ENCODE measurements at regions not wholly inside any gene's neighbourhood (a gene's known extent, or its start where the extent isn't known, plus 50 kb on each side); places are given as distances from the start of the nearest gene placed in this dataset.
"Not testable (repeated sequence)": the region's sequence is repeated elsewhere in the genome, so short reads cannot be mapped to it uniquely, and the experiment has no call there.

DNA sequence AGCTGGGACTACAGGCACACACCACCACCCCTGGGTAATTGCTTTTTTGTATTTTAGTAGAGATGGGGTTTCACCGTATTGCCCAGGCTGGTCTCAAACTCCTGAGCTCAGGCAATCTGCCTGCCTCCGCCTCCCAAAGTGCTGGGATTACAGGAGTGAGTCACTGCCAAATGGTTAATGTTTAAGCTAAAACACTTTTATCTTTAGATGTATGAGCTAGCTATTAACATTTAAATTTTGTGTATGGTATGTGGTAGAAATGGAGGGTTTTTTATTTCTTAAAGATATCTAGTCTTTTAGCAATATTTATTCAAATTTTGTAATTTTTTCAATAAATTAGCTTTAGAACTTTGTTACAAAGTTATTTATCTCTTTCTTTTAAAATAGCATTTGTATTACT, 1659.8 kb upstream of the ADGRL3 start:
- Histone ChIP-seq H3K4me1 (ENCODE audit: insufficient read depth, low read length) (no peaks in the 10 kb centered on the region), H3K9me3 (ENCODE audit: low read depth, low read length) (no peaks in the 10 kb centered on the region), H3K4me3 (ENCODE audit: low read length) (no peak overlapping the region), H3K27me3 (ENCODE audit: insufficient read depth, low read length) (no peaks in the 10 kb centered on the region)

DNA sequence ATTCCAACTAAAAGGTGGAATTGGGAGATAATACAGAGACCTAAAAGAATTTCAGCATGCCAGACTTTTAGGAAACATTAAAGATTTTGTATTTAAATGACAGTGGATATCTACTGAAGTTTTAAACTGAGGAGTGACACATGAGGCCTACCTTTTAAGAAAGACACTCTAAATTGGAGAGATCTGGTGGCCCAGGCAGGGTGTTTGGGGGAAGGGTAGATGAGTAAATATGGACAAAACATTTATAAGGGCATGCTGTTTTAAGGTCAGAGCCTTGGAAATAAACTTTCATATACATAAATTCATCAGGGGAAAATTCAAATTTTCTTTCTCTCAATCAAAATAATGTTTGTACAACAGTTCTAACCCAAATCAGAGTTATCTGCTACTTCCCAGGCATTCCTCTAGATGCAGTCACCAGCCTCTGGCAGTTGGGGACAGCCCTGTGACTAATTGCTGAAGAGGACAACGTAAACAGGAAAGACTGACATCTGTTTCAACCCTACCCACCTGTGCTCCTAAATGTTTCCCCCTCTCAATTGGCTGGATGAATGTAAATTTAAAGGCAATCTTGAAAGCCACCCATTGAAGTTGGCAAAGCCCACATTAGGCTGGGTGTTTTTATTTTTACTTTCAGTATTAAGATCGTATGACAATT, 1646.9 kb upstream of the ADGRL3 start:
- Histone ChIP-seq H3K27me3 (ENCODE audit: insufficient read depth, low read length) (no peaks in the 10 kb centered on the region), H3K4me1 (ENCODE audit: insufficient read depth, low read length) (no peaks in the 10 kb centered on the region), H3K9me3 (ENCODE audit: low read depth, low read length) (no peaks in the 10 kb centered on the region), H3K4me3 (ENCODE audit: low read length) (no peak overlapping the region)

DNA sequence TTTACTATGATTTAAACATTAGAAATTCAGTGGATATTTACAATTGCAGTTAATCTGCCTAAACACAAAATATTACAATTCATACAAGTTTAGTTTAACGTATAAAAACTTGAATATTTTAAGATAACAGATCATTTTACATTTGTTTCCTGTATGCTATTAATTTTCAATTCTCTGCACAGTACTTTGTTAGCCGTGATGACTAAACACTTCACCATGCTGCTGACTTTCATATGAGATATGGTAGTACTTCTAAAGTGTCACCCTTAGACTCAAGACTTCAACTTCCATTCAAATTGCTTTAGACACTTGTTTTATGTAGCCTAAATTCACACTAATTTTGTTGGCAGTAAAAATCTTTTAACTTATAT, 1646.4 kb upstream of the ADGRL3 start:
- Histone ChIP-seq H3K4me1 (ENCODE audit: insufficient read depth, low read length) (no peaks in the 10 kb centered on the region), H3K9me3 (ENCODE audit: low read depth, low read length) (no peaks in the 10 kb centered on the region), H3K4me3 (ENCODE audit: low read length) (no peak overlapping the region), H3K27me3 (ENCODE audit: insufficient read depth, low read length) (no peaks in the 10 kb centered on the region)

DNA sequence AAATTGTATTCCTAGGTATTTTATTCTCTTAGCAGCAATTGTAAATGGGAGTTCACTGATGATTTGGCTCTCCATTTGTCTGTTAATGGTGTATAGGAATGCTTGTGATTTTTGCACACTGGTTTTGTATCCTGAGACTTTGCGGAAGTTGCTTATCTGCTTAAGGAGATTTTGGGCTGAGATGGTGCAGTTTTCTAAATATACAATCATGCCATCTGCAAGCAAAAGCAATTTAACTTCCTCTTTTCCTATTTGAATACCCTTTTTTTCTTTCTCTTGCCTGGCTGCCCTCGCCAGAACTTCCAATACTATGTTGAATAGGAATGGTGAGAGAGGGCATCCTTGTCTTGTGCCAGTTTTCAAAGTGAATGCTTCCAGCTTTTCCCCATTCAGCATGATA, 1643.9 kb upstream of the ADGRL3 start:
- not testable (repeated sequence) for H3K4me3 ChIP-seq (ENCODE audit: low read length); H3K4me1 ChIP-seq (ENCODE audit: insufficient read depth, low read length); H3K9me3 ChIP-seq (ENCODE audit: low read depth, low read length); H3K27me3 ChIP-seq (ENCODE audit: insufficient read depth, low read length)

DNA sequence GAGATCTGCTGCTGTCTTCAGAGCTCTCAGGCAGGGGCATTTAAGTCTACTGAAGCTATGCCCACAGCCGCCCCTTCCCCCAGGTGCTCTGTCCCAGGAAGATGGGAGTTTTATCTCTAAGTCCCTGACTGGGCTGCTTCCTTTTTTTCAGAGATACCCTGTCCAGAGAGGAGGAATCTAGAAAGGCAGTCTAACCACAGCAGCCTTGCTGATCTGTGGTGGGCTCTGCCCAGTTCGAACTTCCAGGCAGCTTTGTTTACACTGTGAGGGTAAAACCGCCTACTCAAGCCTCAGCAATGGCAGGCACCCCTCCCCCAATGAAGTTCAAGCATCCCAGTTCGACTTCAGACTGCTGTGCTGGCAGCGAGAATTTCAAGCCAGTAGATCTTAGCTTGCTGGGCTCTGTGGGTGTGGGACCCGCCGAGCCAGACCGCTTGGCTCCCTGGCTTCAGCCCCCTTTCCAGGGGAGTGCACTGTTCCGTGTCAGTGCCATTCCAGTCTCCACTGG, 1639.9 kb upstream of the ADGRL3 start:
- not testable (repeated sequence) for H3K4me1 ChIP-seq (ENCODE audit: insufficient read depth, low read length); H3K27me3 ChIP-seq (ENCODE audit: insufficient read depth, low read length); H3K9me3 ChIP-seq (ENCODE audit: low read depth, low read length); H3K4me3 ChIP-seq (ENCODE audit: low read length)

DNA sequence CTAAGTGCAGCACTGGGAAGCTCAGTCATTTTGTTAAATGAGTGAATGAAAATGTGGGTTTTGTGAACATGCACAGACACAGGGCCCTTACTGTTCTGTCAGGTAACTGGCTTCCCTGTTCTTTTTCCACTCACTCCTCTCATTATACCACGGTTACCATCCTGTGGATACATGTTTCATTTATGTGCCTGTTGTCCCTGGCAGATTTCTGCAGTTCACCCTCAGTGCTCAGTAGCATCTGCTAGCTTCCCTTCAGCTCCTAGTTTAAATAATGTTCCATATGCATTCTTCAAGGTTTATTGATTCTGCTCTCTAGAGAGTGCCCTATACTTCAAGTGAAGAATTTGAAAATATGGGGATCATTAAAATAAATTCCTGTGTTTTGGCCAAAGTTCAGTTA, 1634.3 kb upstream of the ADGRL3 start:
- no peaks in the 10 kb centered on the region for H3K27me3 ChIP-seq (ENCODE audit: insufficient read depth, low read length)
- no peak overlapping the region for H3K4me3 ChIP-seq (ENCODE audit: low read length)
- H3K4me1 ChIP-seq (ENCODE audit: insufficient read depth, low read length), result no peaks in the 10 kb centered on the region
- H3K9me3 ChIP-seq (ENCODE audit: low read depth, low read length), result no peaks in the 10 kb centered on the region

DNA sequence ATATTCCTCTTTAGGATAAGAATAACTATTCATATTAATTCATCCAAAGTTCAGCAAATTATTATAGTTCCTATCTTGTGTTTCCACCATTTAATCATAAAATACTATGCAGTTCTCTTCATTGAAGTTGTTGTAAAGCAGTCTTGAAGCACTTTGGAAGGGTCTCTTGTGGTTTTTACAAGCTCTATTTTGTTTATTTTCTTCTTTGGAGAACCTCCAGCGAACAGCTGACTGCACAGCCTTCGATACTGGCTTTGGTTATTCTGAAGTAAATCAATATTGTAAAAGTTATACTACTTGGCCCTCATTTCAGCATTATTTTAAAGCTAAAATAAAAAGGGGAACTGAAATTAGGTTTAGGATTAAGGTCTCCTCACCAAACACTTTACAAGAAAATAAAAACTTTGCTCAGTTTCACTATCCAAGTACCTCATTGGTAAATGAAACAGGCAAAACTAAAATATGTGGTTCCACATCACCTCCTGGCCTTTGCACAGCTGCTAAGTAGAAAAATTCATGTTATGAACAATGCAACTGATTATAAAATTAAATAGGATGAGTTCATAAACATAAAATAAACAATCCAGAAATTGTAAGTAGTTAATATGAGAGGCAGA, 1629.2 kb upstream of the ADGRL3 start:
- no peaks in the 10 kb centered on the region for H3K9me3 ChIP-seq (ENCODE audit: low read depth, low read length)
- H3K27me3 ChIP-seq (ENCODE audit: insufficient read depth, low read length), result no peaks in the 10 kb centered on the region
- H3K4me3 ChIP-seq (ENCODE audit: low read length), result no peak overlapping the region
- no peaks in the 10 kb centered on the region for H3K4me1 ChIP-seq (ENCODE audit: insufficient read depth, low read length)

DNA sequence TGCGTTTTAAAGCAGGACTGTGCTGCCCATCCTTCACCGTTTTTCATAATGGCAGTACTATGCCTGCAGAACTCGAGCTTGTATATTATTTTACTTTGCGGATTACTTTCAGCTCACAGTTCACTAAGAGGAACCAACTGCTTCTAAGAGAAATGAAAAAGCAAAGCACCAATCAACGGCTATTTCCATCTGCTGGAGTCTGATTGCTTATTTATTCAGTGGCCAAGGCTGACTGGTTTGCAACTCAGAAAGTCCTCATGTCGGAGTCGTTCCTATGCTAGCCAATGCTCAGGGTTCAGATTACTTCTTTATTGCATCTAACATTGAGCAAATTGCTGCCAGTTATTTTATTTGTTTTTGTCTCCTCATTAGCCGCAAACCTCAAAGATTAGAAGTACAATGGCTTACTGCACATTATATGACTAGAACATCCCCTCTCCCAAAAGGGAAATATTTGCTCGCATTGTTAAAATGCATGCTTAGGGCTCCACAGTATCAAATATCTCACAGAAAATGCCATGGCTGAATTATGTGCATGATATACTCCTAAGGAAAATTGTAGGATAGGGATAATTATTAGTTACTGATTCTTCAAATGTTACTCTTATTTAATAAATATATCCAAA, 1628.2 kb upstream of the ADGRL3 start:
- H3K4me3 ChIP-seq (ENCODE audit: low read length), result no peak overlapping the region
- H3K9me3 ChIP-seq (ENCODE audit: low read depth, low read length), result peaks cover 3% of the 10 kb centered on the region
- no peaks in the 10 kb centered on the region for H3K4me1 ChIP-seq (ENCODE audit: insufficient read depth, low read length)
- no peaks in the 10 kb centered on the region for H3K27me3 ChIP-seq (ENCODE audit: insufficient read depth, low read length)

DNA sequence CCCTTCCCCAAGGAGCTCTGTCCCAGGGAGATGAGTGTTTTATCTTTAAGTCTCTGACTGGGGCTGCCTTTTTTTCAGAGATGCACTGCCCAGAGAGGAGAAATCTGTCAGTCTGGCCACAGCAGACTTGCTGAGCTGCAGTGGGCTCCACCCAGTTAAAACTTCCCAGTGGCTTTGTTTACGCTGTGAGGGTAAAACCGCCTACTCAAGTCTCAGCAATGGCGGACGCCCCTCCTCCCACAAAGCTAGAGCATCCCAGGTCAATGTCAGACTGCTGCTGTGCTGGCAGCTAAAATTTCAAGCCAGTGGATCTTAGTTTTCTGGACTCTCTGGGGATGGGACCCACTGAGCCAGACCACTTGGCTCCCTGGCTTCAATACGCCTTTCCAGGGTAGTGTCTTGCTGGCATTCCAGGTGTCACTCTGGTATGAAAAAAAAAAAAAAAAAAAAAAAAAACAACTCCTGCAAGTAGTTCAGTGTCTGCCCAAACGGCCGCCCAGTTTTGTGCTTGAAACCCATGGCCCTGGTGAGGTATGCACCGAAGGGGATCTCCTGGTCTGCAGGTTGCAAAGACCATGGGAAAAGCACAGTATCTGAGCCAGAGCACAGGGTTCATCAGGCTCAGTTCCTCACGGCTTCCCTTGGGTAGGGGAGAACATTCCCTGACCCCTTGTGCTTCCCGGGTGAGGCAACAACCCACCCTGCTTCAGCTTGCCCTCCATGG, 1616.1 kb upstream of the ADGRL3 start:
- Histone ChIP-seq H3K4me1 (ENCODE audit: insufficient read depth, low read length) (no peaks in the 10 kb centered on the region), H3K4me3 (ENCODE audit: low read length) (no peak overlapping the region), H3K9me3 (ENCODE audit: low read depth, low read length) (no peaks in the 10 kb centered on the region), H3K27me3 (ENCODE audit: insufficient read depth, low read length) (no peaks in the 10 kb centered on the region)

DNA sequence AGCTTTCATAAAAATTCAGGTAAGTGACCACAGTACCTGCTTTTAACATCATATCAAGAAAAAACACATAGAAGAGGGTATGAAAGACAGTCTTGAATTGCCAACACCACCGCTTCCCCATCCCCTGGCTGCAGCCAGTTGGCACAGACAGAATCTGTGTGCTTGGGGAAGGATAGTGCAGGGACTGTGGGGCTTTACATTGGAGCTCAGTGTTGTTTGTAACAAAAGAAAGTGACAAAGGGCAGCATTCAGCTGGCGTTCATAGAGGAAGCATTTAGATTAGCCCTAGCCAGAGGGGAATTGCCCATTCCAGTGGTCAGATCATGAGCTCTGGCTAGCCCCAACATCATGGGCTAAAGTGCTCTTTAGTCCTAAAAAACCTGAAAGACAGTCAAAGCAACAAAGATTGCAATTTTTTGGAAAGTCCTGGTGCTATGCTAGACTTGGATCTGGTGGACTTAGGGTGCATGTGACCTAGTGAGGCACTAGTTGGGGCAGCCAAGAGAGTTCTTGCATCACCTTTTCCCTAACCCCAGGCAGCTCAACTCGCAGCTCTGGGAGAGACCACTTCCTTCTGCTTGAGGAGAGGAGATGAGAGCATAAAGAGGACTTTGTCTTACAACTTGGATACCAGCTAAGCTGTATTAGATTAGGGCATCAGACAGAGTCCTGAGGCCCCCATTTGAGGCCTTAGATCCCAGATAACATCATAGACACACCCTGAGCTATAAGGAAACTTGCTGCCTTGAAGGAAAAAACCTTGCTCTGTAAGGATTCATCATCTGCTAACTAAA, 1602.4 kb upstream of the ADGRL3 start:
- Histone ChIP-seq H3K4me1 (ENCODE audit: insufficient read depth, low read length) (no peaks in the 10 kb centered on the region), H3K4me3 (ENCODE audit: low read length) (no peak overlapping the region), H3K27me3 (ENCODE audit: insufficient read depth, low read length) (no peaks in the 10 kb centered on the region), H3K9me3 (ENCODE audit: low read depth, low read length) (no peaks in the 10 kb centered on the region)

DNA sequence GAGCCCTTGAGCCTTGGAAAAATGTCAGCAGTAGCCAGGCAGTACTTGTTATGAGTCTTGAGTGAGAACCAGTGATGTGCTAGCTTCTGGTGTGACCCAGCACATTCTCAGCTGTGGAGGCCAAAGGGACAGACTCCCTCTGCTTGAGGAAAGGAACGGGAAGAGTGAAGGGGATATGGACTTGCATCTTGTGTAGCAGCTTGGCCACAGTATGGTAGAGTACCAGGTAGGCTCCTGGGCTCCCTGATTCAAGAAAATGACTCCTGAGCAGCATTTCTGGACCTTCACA, 1601.9 kb upstream of the ADGRL3 start:
- H3K4me1 ChIP-seq (ENCODE audit: insufficient read depth, low read length), result no peaks in the 10 kb centered on the region
- no peaks in the 10 kb centered on the region for H3K9me3 ChIP-seq (ENCODE audit: low read depth, low read length)
- no peak overlapping the region for H3K4me3 ChIP-seq (ENCODE audit: low read length)
- H3K27me3 ChIP-seq (ENCODE audit: insufficient read depth, low read length), result no peaks in the 10 kb centered on the region

DNA sequence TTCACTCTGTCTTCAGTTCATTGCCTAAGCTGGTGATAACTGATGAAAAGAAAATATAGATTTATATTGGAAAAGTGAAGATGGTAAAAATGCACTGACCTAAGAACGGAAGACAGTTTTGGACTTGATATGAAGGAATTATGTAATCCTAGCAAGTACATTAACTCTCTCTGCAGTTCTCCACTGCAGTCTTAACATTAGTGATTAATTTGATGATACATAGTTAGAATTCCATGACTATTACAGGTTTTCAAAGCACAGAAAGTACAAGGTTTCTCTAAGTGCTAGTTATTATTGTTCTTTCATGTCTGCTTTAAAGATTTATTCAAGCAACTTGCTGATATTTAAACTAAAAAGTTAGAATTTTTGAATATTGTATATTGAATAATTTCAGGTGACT, 1591.7 kb upstream of the ADGRL3 start:
- no peaks in the 10 kb centered on the region for H3K9me3 ChIP-seq (ENCODE audit: low read depth, low read length)

DNA sequence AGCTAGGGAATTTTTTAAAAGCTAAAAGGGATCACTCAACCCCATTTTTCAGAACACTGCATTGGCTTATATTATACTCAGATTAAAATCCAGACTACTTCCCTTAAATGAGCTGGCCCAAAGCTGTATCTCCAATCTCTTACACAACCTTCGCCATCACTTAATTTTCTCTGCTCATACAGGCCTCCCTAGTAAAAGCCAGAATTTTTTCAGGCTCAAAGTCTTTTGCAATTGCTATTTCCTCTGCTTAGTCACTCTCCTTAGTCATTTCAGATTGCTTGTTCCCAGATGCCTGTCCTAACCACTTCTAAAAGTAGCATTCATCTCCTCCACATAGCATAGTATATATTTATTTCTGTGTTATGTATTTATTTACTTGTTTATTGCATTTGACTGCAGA, 1587.9 kb upstream of the ADGRL3 start:
- H3K4me1 ChIP-seq (ENCODE audit: insufficient read depth, low read length), result no peaks in the 10 kb centered on the region
- H3K27me3 ChIP-seq (ENCODE audit: insufficient read depth, low read length), result no peaks in the 10 kb centered on the region
- no peaks in the 10 kb centered on the region for H3K9me3 ChIP-seq (ENCODE audit: low read depth, low read length)
- H3K4me3 ChIP-seq (ENCODE audit: low read length), result no peak overlapping the region

More for the DNA sequence above, 1591.7 kb upstream of the ADGRL3 start:
- Histone ChIP-seq H3K4me3 (ENCODE audit: low read length) (no peak overlapping the region), H3K27me3 (ENCODE audit: insufficient read depth, low read length) (no peaks in the 10 kb centered on the region), H3K4me1 (ENCODE audit: insufficient read depth, low read length) (no peaks in the 10 kb centered on the region)

DNA sequence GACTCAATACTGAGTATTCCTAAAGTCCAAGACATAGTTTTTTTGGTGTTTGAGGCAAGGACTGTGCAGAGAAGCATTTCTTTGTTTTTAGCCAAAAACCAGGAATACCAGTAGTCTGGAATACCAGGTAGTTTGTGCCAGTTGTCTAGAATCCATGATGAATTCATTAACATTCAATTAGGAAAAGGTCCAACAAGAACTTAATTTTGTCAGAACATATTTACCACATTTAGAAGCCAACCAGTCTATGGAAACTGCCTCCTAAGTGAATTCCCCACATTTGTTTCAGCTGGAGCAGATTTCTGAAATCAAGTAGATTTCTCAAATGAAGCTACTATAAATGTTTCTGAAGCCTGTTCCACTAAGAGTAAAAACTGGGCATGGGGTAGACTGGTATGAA, 1584.8 kb upstream of the ADGRL3 start:
- no peaks in the 10 kb centered on the region for H3K4me1 ChIP-seq (ENCODE audit: insufficient read depth, low read length)
- H3K9me3 ChIP-seq (ENCODE audit: low read depth, low read length), result no peaks in the 10 kb centered on the region
- H3K4me3 ChIP-seq (ENCODE audit: low read length), result no peak overlapping the region
- no peaks in the 10 kb centered on the region for H3K27me3 ChIP-seq (ENCODE audit: insufficient read depth, low read length)

DNA sequence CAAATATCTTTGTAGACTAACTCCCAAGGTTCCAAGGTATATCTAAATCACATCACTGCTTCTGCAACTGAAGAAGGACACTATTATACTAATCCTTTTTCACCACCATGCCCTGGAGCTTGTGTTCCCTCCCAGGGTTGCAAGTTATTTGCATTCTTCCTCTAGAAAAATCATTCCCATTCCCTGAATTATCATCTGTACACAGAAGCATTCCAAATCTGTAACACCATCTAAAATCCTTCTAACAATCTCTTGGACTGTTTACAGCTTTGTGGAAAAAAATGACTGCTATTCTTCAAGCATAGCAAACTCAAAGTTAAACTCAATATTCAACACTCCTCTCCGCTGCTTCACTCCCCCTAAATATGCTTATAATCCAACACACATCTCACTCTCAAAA, 1570.8 kb upstream of the ADGRL3 start:
- Histone ChIP-seq H3K9me3 (ENCODE audit: low read depth, low read length) (no peaks in the 10 kb centered on the region), H3K4me1 (ENCODE audit: insufficient read depth, low read length) (no peaks in the 10 kb centered on the region), H3K27me3 (ENCODE audit: insufficient read depth, low read length) (no peaks in the 10 kb centered on the region), H3K4me3 (ENCODE audit: low read length) (no peak overlapping the region)
